ENCODE measurements at regions not wholly inside any gene's neighbourhood (a gene's known extent, or its start where the extent isn't known, plus 50 kb on each side); places are given as distances from the start of the nearest gene placed in this dataset.
"Not testable (repeated sequence)": the region's sequence is repeated elsewhere in the genome, so short reads cannot be mapped to it uniquely, and the experiment has no call there.

DNA sequence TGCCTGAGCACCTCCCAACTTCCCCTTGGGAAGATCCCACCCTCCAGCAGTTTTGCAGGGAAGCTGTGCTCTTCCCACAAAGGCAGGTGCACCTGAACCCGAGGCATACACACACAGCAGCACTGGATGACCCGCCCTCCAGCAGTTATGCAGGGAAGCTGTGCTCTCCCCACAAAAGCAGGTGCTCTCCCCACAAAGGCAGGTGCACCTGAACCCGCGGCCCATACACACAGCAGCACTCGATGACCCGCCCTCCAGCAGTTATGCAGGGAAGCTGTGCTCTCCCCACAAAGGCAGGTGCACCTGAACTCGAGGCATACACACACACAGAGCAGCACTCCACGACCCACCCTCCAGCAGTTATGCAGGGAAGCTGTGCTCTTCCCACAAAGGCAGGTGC lies 80.2 kb upstream of the LPCAT1 start:
- TF ChIP-seq, protein P1, sequence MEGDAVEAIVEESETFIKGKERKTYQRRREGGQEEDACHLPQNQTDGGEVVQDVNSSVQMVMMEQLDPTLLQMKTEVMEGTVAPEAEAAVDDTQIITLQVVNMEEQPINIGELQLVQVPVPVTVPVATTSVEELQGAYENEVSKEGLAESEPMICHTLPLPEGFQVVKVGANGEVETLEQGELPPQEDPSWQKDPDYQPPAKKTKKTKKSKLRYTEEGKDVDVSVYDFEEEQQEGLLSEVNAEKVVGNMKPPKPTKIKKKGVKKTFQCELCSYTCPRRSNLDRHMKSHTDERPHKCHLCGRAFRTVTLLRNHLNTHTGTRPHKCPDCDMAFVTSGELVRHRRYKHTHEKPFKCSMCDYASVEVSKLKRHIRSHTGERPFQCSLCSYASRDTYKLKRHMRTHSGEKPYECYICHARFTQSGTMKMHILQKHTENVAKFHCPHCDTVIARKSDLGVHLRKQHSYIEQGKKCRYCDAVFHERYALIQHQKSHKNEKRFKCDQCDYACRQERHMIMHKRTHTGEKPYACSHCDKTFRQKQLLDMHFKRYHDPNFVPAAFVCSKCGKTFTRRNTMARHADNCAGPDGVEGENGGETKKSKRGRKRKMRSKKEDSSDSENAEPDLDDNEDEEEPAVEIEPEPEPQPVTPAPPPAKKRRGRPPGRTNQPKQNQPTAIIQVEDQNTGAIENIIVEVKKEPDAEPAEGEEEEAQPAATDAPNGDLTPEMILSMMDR (conservative IDR thresholded peaks at IDR 0.05; ENCODE audit: low read length): not testable (repeated sequence)
- not testable (repeated sequence) for TF ChIP-seq EZH2phosphoT487 (IDR thresholded peaks at IDR 0.05; ENCODE audit: borderline replicate concordance, low read depth, low read length)

Measured in OCI-LY7 (cell line).